Naive B cell (primary cell): ENCODE measurements at regions not wholly inside any gene's neighbourhood (a gene's known extent, or its start where the extent isn't known, plus 50 kb on each side); places are given as distances from the start of the nearest gene placed in this dataset.

ENCODE experiments used
- ATAC-seq, 2 donors: fragments of 150-1000 bp; cut with Tn5 transposase; 2 replicates each; pipeline ENCODE4 v1.10.0; 2021; ENCODE audit warnings: low read depth in 2 of 2, mild to moderate bottlenecking in 2 of 2, moderate library complexity in 2 of 2
- DNase-seq: peaks from one replicate; pipeline ENCODE4 v3.0.0; 2022
- H3K27ac Mint-ChIP-seq, 6 donors: one replicate each; pipeline ENCODE4 v1.8.0; 2020 to 2022; ENCODE audit warnings: mild to moderate bottlenecking in 6 of 6, mixed read lengths in 6 of 6, moderate library complexity in 5 of 6, inconsistent platforms in 2 of 6
- H3K27me3 Mint-ChIP-seq, 3 donors: one replicate each; pipeline ENCODE4 v1.8.0; 2021 to 2022; ENCODE audit warnings: mixed read lengths in 3 of 3, mild to moderate bottlenecking in 1 of 3
- H3K36me3 Mint-ChIP-seq, 2 donors: one replicate each; pipeline ENCODE4 v1.8.0; 2020 to 2022; ENCODE audit warnings: mixed read lengths in 2 of 2, inconsistent platforms in 1 of 2, mild to moderate bottlenecking in 1 of 2
- H3K4me1 Mint-ChIP-seq, 3 donors: one replicate each; pipeline ENCODE4 v1.8.0; 2020 to 2022; ENCODE audit warnings: mixed read lengths in 3 of 3, inconsistent platforms in 1 of 3, mild to moderate bottlenecking in 1 of 3, moderate library complexity in 1 of 3
- H3K4me3 Mint-ChIP-seq, 8 donors: one replicate each; pipeline ENCODE4 v1.8.0; 2020 to 2022; ENCODE audit warnings: mild to moderate bottlenecking in 8 of 8, mixed read lengths in 8 of 8, moderate library complexity in 8 of 8, inconsistent platforms in 2 of 8
- H3K9me3 Mint-ChIP-seq, 7 donors: one replicate each; pipeline ENCODE4 v1.8.0; 2020 to 2022; ENCODE audit warnings: mixed read lengths in 7 of 7, mild to moderate bottlenecking in 5 of 7, inconsistent platforms in 2 of 7, moderate library complexity in 1 of 7

- Mint-ChIP-seq H3K36me3 (no peaks in the 10 kb centered on the region), H3K4me1 (no peaks in the 10 kb centered on the region), H3K27ac (no peak overlapping the region), H3K4me3 (no peak overlapping the region), H3K27me3 (peaks cover 19 to 41% (median 23%) of the 10 kb centered on the region in 3 donors), H3K9me3 (peaks cover 0 to 2% (median 0%) of the 10 kb centered on the region in 7 donors)
- no peak for ATAC-seq
- DNase-seq, result no peak
Measured at GRCh38 chr5:72634444-72634843, 127.2 kb upstream of the ZNF366 start.

GRCh38 chr5:72633649-72634048 is 126.4 kb upstream of the ZNF366 start:
- no peak overlapping the region for H3K4me3 Mint-ChIP-seq
- no peak for DNase-seq
- no peak overlapping the region for H3K27ac Mint-ChIP-seq
- no peaks in the 10 kb centered on the region for H3K4me1 Mint-ChIP-seq
- H3K36me3 Mint-ChIP-seq, result no peaks in the 10 kb centered on the region
- H3K27me3 Mint-ChIP-seq, result peaks cover 19 to 42% (median 23%) of the 10 kb centered on the region in 3 donors
- H3K9me3 Mint-ChIP-seq, result peaks cover 0 to 2% (median 0%) of the 10 kb centered on the region in 7 donors
- ATAC-seq, result no peak

GRCh38 chr5:72633041-72633445 is 125.8 kb upstream of the ZNF366 start:
- H3K27ac Mint-ChIP-seq, result no peak overlapping the region

DNA sequence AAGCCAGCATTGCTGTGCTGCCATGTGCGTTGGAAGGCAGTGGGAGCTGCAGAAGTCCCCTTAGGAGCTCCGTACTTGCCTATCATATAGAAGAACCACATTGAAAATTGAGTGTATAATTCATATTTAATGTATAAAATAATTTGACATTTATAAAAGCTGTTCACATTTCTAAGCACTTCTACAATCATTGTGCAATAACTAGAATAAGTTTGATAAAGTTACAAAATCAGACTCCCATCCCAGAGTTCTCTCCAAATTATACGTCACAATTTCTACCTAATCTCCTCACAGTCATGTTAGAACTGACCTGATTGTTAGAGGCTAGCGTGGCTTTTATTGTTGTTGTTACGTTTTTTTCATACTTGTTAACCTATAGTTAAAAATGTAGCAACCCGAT is 123.5 kb upstream of the ZNF366 start:
- peaks cover 19 to 53% (median 38%) of the 10 kb centered on the region in 3 donors for H3K27me3 Mint-ChIP-seq
- no peaks in the 10 kb centered on the region for H3K4me1 Mint-ChIP-seq

More at GRCh38 chr5:72633041-72633445, 125.8 kb upstream of the ZNF366 start:
- H3K36me3 Mint-ChIP-seq, result no peaks in the 10 kb centered on the region
- DNase-seq, result no peak
- no peak for ATAC-seq
- no peak overlapping the region for H3K4me3 Mint-ChIP-seq
- H3K27me3 Mint-ChIP-seq, result peaks cover 19 to 42% (median 23%) of the 10 kb centered on the region in 3 donors
- no peaks in the 10 kb centered on the region for H3K4me1 Mint-ChIP-seq
- peaks cover 0 to 2% (median 0%) of the 10 kb centered on the region in 7 donors for H3K9me3 Mint-ChIP-seq

DNA sequence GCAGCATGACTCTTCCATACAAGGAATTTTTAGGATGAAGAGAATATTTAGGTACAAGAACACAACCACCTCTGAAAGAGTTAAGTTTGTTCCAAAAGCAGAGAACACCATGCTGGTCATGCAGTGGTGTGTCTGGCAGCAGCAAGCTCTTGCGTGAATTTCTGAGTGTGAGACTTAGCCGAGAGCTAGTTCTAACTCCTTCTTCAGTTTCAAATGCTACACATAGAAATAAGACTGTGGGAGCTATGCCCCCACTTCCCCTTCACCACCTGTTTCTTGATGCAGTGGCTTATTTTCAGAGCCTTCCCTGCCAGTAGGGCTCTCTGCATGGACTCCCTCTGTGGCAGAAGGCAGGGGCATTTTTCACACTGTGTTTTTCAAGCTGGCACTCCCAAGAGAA is 122.9 kb upstream of the ZNF366 start:
- DNase-seq (no peak), ATAC-seq (no peak)
- Mint-ChIP-seq H3K9me3 (no peaks in the 10 kb centered on the region), H3K27ac (no peak overlapping the region), H3K27me3 (peaks cover 19 to 56% (median 45%) of the 10 kb centered on the region in 3 donors), H3K4me1 (no peaks in the 10 kb centered on the region), H3K4me3 (no peak overlapping the region), H3K36me3 (no peaks in the 10 kb centered on the region)

More for the DNA sequence above, 123.5 kb upstream of the ZNF366 start:
- Mint-ChIP-seq H3K9me3 (no peaks in the 10 kb centered on the region), H3K36me3 (no peaks in the 10 kb centered on the region), H3K4me3 (no peak overlapping the region), H3K27ac (no peak overlapping the region)
- ATAC-seq (no peak), DNase-seq (no peak)

GRCh38 chr5:72628771-72629371 is 121.7 kb upstream of the ZNF366 start:
- ATAC-seq (no peak), DNase-seq (no peak)
- Mint-ChIP-seq H3K4me3 (no peak overlapping the region), H3K9me3 (no peaks in the 10 kb centered on the region), H3K36me3 (no peaks in the 10 kb centered on the region), H3K4me1 (no peaks in the 10 kb centered on the region), H3K27me3 (peaks cover 19 to 58% (median 45%) of the 10 kb centered on the region in 3 donors), H3K27ac (no peak overlapping the region)

GRCh38 chr5:72625332-72625731 is 118.1 kb upstream of the ZNF366 start:
- Mint-ChIP-seq H3K27me3 (peaks cover 4 to 55% (median 40%) of the 10 kb centered on the region in 3 donors), H3K4me1 (no peaks in the 10 kb centered on the region), H3K36me3 (no peaks in the 10 kb centered on the region), H3K27ac (no peak overlapping the region), H3K9me3 (no peaks in the 10 kb centered on the region), H3K4me3 (no peak overlapping the region)
- ATAC-seq (no peak), DNase-seq (no peak)

- no peak overlapping the region for H3K4me3 Mint-ChIP-seq
- peak overlapping the region in 1 of 6 donors; percentile 44 for H3K27ac Mint-ChIP-seq
- no peaks in the 10 kb centered on the region for H3K4me1 Mint-ChIP-seq
Measured at GRCh38 chr5:72624641-72625236, 117.5 kb upstream of the ZNF366 start.

GRCh38 chr5:72623936-72624335 is 116.7 kb upstream of the ZNF366 start:
- H3K27ac Mint-ChIP-seq, result no peak overlapping the region
- peaks cover 0 to 55% (median 48%) of the 10 kb centered on the region in 3 donors for H3K27me3 Mint-ChIP-seq
- no peaks in the 10 kb centered on the region for H3K9me3 Mint-ChIP-seq
- no peaks in the 10 kb centered on the region for H3K4me1 Mint-ChIP-seq
- H3K36me3 Mint-ChIP-seq, result no peaks in the 10 kb centered on the region
- DNase-seq (no peak), ATAC-seq (no peak)
- H3K4me3 Mint-ChIP-seq, result no peak overlapping the region

More at GRCh38 chr5:72624641-72625236, 117.5 kb upstream of the ZNF366 start:
- Mint-ChIP-seq H3K36me3 (no peaks in the 10 kb centered on the region), H3K9me3 (no peaks in the 10 kb centered on the region), H3K27me3 (peaks cover 2 to 53% (median 42%) of the 10 kb centered on the region in 3 donors)
- no peak for DNase-seq
- ATAC-seq, result no peak

DNA sequence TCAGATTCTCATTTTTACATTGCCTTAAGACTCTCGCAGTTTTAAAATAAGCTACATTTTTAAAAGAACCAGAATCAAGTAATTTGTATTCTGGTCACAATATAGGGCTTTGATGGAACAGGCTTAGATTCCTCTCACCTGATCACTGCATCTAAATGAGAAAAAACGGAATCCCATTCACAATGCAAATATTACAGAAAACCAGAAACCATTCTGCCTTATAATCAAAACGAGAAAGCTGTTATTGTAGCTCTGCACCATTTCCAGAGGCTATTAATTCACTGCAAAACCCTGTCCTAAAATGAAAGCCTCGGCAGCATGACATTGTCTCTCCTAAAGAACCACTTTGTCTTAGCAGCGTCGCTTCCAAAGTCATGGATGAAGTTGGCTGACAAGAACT is 116.1 kb upstream of the ZNF366 start:
- Mint-ChIP-seq H3K27ac (no peak overlapping the region), H3K4me3 (no peak overlapping the region), H3K27me3 (peaks cover 0 to 59% (median 53%) of the 10 kb centered on the region in 3 donors), H3K36me3 (no peaks in the 10 kb centered on the region), H3K9me3 (no peaks in the 10 kb centered on the region), H3K4me1 (no peaks in the 10 kb centered on the region)
- DNase-seq (no peak), ATAC-seq (no peak)

- Mint-ChIP-seq H3K4me3 (no peak overlapping the region), H3K4me1 (no peaks in the 10 kb centered on the region), H3K9me3 (peaks cover 0 to 1% (median 0%) of the 10 kb centered on the region in 7 donors), H3K27ac (no peak overlapping the region), H3K27me3 (peaks cover 2 to 63% (median 58%) of the 10 kb centered on the region in 3 donors), H3K36me3 (no peaks in the 10 kb centered on the region)
- no peak for DNase-seq
- ATAC-seq, result no peak
Measured at GRCh38 chr5:72622170-72622760, 115.1 kb upstream of the ZNF366 start.

GRCh38 chr5:72621576-72621975 is 114.4 kb upstream of the ZNF366 start:
- Mint-ChIP-seq H3K27ac (no peak overlapping the region), H3K9me3 (peaks cover 0 to 1% (median 0%) of the 10 kb centered on the region in 7 donors)

DNA sequence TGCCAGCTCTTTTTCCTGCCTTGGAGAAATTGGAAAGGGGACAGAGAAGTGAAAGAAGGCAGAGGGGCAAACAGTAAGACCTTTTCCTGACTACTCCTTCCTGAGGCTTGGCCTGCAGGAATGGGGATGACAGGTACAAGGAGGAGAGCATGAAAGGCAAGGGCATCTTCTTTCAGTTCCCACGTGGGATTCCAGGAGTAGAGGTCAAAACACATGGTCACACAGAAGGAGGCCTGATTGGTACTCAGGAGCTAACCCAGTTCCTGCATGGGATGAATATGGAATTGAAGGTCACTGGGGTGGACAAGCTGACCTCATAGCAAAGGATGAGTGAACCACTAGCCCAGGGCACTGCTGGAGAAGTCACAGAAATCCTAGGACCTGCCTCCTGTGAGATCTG is 112.5 kb upstream of the ZNF366 start:
- H3K9me3 Mint-ChIP-seq, result peaks cover 0 to 1% (median 0%) of the 10 kb centered on the region in 7 donors
- no peak overlapping the region for H3K4me3 Mint-ChIP-seq
- H3K27me3 Mint-ChIP-seq, result peaks cover 4 to 53% (median 33%) of the 10 kb centered on the region in 3 donors
- H3K36me3 Mint-ChIP-seq, result no peaks in the 10 kb centered on the region
- ATAC-seq (no peak), DNase-seq (no peak)
- peak overlapping the region in 1 of 6 donors; percentile 86 for H3K27ac Mint-ChIP-seq
- no peaks in the 10 kb centered on the region for H3K4me1 Mint-ChIP-seq

More at GRCh38 chr5:72621576-72621975, 114.4 kb upstream of the ZNF366 start:
- no peak overlapping the region for H3K4me3 Mint-ChIP-seq
- no peak for DNase-seq
- no peaks in the 10 kb centered on the region for H3K4me1 Mint-ChIP-seq
- ATAC-seq, result no peak
- no peaks in the 10 kb centered on the region for H3K36me3 Mint-ChIP-seq
- H3K27me3 Mint-ChIP-seq, result peaks cover 4 to 60% (median 51%) of the 10 kb centered on the region in 3 donors

DNA sequence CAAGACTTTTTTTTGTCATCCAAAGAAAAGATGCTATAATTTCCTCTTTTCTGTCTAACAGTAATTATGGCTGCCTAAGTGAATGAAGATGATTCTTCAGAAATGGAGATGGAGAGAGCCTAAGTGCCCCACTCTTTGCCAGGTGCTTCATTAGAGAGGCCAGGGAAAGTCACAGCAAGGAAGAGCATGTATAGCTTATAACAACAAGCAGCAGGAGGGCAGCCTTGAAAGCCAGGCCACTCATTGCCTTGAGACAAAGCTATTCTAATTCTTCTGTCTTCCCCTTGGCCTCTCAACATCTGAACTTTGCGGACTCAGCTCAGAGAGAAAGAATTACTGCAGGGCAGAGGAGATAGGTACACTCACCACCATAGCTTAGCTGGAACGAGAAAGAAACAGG is 112.0 kb upstream of the ZNF366 start:
- ATAC-seq, result no peak
- DNase-seq, result no peak
- H3K36me3 Mint-ChIP-seq, result no peaks in the 10 kb centered on the region
- peaks cover 4 to 50% (median 34%) of the 10 kb centered on the region in 3 donors for H3K27me3 Mint-ChIP-seq
- H3K9me3 Mint-ChIP-seq, result peaks cover 0 to 1% (median 0%) of the 10 kb centered on the region in 7 donors
- peak overlapping the region in 1 of 6 donors; percentile 86 for H3K27ac Mint-ChIP-seq
- H3K4me3 Mint-ChIP-seq, result no peak overlapping the region
- H3K4me1 Mint-ChIP-seq, result no peaks in the 10 kb centered on the region
